HG03066 (cell line): ENCODE measurements at regions not wholly inside any gene's neighbourhood (a gene's known extent, or its start where the extent isn't known, plus 50 kb on each side); places are given as distances from the start of the nearest gene placed in this dataset.

Source experiments
- ATAC-seq: cut with Tn5 transposase; IDR thresholded peaks from one replicate; pipeline ENCODE4 v1.9.1; 2021; ENCODE audit warnings: low read depth; ENCODE audit not compliant: unreplicated experiment

DNA sequence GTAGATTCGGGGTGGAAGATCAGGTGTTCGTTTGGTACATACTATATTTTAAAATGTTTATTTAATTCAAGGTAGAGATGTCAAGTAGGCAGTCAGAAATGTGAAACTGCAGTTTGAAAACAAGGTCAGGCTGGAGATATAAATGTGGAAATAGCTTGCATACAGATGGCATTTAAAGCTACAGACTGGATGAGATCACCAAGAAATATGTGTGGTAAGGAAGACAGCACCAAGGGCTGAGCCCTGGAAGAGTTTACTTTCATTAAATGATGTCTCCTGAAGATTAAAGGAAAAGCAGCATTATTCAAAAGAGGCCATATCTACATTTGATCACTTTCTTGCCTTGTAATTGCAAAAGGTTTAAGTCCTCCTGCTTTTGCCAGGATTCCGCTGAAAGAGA is 271.3 kb downstream of the PTBP2 start:
- no peak for ATAC-seq

DNA sequence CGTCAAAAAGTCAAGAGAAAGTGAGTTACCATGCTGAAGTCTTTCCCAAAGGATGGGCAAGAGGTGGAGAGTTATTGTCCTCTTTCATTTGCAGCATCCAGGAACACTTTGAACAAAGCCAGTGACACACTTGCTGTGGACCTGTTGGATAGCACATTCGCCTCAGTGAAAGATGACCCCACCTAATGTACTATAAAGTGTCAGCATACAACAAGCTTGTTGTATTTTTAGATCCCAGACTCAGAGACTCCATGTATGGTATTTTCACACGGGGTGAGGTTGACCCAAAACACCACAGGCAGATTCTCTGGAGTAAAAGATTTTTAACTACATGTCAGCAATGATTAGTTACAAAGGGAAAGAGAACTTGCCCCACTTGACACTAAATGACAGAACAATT is 273.8 kb downstream of the PTBP2 start:
- no peak for ATAC-seq

DNA sequence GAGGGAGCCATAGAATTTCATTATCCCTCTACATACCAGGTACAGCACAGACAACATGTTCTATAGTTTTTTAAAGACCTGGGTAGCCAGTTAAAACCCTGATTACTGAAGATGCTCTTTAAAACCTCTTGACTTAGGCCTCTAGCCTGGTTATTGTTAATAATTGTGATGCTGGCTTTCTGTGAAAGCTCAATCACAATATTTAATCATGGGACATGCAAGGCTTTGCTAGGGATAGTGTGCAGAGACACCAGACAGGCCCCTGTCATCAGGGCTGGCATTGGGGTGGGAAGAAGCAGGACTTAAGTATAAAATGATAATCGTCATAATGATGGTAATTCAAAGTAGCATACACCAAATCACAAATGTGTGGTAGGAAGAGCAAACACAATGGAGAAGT is 274.4 kb downstream of the PTBP2 start:
- no peak for ATAC-seq

DNA sequence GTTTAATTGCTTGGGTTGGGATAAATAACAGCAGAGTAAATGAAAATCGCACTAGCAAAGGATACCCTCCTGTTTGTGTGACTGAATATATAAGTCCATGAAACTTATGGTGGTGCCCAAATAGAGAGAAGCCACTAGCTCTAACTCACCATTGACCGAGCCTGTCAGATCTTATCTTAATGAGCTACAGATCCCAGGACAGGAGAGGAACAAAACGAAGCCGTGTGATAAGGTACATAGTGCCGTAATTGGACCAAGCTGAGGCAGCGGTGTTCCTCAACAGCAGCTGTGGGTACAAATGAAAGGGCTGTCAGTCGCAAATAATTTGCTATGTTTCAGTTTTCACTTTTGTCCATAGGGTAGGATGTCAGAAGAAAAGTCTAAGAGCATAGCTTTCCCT is 276.1 kb downstream of the PTBP2 start:
- ATAC-seq = no peak

DNA sequence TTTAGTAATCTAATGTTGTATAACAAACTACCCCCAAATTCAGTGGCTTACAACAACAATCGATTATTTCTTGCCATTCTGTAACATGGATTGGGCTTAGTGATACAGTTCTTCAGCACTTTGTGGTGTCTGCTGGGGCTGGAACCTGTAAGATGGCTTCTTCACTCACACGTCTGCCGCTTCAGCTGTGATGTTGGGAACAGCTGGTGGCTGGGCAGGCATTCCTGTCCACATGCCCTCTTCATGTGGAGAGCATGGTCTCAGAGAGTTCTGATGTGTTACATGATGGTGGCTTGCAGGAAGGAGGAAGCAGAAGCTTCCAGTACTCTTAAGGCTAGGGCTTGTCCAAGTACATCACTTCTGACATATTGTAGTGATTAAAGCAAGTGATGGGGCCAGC is 276.9 kb downstream of the PTBP2 start:
- no peak for ATAC-seq

DNA sequence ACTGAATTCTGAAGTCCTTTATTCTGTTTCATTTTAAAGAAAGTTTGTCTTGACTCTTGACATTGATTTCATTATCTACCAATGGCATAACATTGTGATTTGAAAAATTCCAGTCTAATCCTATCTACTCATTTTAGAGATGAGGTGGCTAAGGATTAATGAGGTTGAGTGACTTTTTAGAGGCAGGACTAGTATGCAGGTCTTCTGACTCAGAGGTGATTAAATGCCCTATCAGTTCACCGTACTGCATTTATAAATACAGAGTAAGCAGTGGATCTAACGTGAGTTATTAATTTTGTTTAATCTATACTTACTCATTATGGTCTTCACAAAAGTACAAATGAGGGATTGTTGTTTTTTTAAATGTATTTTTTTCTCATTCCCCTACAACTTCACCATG is 277.6 kb downstream of the PTBP2 start:
- no peak for ATAC-seq

DNA sequence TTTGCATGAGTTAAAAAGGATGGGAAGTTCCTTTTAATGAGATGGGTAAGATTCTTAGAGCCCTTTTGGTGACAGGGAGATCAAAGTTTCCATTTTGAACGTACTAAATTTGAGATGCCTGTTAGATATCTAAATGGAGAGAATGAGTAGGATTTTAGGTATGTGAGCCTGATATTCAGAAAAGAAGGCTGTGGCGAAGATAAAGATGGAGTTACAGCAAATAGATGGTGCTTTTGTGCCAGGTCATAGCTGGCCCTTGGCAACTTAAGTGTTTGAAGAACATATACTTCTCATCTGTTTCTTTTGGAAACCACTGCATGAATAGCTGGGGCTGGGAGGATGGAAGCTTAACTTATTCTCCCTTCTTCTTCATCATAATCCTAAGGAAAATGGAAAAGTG is 282.5 kb downstream of the PTBP2 start:
- ATAC-seq = no peak

DNA sequence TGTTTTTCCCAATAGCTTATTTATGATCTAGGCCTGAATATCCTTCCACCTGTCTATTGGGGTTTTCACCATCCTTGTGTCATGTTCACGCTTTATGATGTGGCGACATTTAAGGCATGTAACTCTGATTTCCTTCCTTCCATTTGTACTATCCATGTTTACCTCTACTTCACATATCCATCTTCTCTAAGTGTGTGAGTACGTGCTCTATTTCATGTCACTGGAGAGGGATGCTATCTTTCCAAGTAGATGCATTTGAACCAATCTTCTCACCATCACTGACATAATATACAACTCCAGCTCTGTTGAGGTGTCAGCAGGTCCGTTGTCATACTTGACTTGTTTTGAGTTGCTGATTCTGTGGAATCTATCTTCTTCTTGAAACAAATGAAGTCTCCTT is 283.2 kb downstream of the PTBP2 start:
- ATAC-seq = no peak

DNA sequence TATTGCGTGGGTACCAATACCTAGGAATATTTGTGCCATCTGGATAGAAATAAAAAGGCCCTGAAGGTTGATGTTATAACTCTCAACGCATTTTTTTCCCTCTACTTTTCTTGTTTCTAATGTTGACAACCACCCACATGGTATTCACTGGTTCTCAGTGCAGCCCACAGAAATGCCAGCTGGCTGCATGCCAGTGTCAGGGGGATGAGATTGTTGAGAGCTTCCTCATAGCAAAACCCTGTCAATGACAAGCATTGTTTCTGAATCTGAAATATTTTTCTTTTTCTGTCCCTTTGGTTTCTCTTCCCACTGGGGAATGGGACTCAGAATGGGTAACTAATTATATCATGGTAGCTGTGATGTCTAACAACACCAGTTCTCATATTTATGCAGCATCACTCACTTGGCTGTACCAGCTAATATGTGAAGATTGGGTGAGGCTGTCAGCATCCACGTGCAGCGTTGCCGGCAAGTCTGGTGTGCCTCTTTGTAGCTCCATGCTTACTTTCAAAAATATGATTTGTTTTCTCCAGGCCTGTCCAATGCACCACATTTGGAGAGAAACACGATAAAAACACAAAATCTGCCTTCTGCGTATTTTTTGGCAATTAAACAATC is 284.6 kb downstream of the PTBP2 start:
- no peak for ATAC-seq

DNA sequence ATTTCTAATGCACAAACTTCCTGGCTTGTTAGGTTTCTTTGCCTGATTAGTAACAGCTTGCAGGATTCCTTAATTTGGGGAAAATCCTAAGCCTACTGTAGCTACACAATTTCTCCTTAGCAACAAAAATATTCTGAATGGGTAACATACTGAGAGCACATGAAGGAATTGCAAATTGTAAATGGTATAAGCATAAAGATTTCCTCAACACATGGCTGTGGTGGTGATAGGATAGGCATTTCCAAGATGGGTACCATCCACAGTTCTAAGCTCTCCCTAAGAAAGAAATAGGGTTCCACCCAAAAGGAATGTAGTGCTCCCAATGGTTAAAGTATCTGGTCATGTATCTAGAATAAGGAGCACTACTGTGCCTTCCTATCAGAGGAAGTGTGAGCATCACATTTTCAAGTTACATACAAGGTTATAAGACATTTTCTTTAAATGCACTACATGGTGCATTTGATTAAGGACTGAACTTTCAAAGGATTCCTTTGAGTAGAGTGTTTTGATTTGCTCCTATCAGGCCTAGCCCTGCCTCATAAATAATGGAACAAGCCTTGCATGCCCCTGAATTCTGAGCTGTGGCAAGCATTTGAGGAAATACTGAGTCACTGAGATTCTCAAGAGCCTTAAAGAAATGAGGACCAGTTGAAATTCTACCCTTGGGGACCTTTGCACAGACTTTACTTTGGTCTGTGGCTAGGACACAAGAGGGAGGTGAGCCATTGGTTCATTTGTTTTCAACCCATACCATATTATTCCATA is 286.4 kb downstream of the PTBP2 start:
- ATAC-seq = no peak

DNA sequence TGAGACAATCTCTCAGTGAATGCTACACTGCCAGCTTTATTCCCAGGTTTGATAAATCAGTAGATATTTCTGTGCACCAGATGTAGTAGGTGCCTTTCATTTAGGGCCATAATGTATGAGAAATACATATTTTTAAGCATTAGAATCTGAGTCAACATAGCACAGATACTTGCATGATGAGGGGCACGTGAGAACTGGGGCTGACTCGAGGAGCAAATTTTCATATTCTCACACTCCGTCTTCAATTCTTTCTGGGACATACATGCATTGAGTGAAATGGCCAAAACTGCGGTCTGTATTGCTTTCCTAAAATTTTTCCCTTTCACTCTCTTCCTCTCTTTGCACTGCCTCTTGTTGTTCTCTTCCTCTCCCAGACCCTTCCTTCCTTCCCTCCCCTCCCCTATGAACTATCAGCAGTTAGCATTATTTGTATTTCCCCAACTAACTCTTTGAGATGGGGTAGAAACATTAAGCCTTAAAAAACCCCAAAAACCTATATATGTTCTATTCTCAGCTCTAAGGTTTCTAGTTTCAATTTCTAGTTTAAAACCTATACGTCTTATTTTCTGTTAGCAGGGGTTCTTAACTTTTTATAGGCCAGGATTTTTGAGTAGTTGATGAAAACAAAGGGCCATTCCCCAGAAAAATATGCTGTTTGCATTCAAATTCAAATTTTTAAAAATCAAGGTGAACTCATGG is 289.1 kb downstream of the PTBP2 start:
- ATAC-seq = no peak

DNA sequence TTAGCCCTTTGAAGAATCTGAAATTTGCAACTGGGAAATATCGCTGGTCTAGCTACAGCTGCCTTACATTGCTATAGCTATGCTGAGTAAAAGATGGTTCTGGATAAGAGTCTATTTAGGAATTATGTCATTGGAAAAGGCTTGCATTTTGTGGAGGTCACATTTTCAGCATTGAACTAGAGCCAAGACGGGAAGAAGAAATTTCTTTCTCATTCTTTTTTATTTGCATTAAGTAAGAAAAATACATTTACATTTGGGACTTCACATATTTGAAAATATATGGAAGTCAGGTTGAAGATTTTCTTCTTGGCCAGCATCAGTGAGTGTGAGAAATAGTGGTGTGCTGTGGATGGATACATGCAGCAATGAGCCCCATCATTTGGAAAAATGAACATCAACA is 291.6 kb downstream of the PTBP2 start:
- ATAC-seq = no peak

DNA sequence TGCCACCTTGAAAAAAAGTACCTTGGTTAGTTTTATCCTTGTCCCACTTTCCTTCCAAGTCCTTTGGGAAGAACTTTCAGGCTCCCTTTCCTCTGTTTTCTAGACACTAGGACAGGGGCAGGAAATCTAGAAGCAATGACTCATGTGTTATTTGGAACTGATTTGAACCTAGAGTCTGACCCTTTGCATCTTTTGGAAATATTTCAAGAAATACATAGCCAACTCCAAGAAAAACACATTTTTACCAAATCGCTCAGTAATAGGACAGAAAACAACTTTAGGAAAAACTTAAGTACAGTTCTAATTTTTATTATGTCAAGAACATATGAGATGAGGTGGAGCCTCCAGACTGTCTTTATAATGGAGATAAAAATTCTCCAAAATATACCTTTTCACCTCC is 292.4 kb downstream of the PTBP2 start:
- ATAC-seq = no peak

DNA sequence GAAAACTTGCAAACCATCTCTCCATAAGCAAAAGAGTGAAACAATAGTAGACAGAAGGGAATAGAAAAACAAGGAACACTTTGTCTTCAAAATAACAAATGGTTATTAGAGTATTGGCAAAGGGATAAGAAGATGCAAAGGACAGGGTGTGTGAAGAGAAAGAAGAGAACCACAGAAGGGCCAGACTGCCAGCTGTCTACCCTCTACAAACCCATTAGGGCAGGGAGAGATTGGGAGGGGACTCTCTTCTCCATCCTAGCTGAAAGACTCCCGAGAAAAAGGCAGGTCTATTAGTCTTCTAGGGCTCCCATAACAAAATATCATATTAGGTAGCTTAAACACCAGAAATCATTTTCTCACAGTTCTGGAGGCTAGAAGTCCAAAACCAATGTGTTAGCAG is 292.8 kb downstream of the PTBP2 start:
- ATAC-seq = no peak

DNA sequence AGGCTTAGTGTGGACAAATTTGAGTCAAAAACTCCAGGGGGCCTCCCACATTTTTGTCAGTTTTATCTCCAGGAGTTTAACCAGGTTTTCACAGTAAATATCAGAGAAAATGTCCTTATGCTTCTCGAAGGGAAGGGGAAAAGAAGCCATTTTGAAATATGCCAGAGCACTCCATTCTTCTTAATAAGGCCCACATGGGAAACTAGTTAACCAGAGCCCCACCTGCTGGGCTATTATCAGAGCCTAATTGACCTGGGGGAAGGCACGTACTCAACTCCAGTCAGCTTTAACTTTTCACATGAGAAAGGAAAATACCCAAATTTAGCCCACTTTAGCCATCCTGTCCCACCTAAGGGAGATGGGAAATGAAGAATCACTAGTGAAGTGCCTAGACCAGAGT is 296.3 kb downstream of the PTBP2 start:
- ATAC-seq = no peak
